Ishikawa (cell line): ENCODE measurements at regions not wholly inside any gene's neighbourhood (a gene's known extent, or its start where the extent isn't known, plus 50 kb on each side); places are given as distances from the start of the nearest gene placed in this dataset.

ENCODE experiments used
- EP300 ChIP-seq: IDR thresholded peaks from 2 replicates; pipeline ENCODE4 v1.6.1; 2012; ENCODE audit warnings: borderline replicate concordance
- TAF1 ChIP-seq: IDR thresholded peaks from 2 replicates; pipeline ENCODE4 v1.6.1; 2012; ENCODE audit warnings: low read depth, mild to moderate bottlenecking
- ZBTB7A ChIP-seq: IDR thresholded peaks from 2 replicates; pipeline ENCODE4 v1.6.1; 2012; ENCODE audit warnings: low read depth
- TF ChIP-seq, protein P1 (sequence below): IDR thresholded peaks from 2 replicates; pipeline ENCODE4 v1.6.1; 2012; ENCODE audit warnings: low read depth, mild to moderate bottlenecking
- TF ChIP-seq, protein P2 (sequence below): IDR thresholded peaks from 2 replicates; pipeline ENCODE4 v1.6.1; 2012

- TF ChIP-seq ZBTB7A (no peak), EP300 (no peak), TAF1 (no peak)
- TF ChIP-seq, protein P1, sequence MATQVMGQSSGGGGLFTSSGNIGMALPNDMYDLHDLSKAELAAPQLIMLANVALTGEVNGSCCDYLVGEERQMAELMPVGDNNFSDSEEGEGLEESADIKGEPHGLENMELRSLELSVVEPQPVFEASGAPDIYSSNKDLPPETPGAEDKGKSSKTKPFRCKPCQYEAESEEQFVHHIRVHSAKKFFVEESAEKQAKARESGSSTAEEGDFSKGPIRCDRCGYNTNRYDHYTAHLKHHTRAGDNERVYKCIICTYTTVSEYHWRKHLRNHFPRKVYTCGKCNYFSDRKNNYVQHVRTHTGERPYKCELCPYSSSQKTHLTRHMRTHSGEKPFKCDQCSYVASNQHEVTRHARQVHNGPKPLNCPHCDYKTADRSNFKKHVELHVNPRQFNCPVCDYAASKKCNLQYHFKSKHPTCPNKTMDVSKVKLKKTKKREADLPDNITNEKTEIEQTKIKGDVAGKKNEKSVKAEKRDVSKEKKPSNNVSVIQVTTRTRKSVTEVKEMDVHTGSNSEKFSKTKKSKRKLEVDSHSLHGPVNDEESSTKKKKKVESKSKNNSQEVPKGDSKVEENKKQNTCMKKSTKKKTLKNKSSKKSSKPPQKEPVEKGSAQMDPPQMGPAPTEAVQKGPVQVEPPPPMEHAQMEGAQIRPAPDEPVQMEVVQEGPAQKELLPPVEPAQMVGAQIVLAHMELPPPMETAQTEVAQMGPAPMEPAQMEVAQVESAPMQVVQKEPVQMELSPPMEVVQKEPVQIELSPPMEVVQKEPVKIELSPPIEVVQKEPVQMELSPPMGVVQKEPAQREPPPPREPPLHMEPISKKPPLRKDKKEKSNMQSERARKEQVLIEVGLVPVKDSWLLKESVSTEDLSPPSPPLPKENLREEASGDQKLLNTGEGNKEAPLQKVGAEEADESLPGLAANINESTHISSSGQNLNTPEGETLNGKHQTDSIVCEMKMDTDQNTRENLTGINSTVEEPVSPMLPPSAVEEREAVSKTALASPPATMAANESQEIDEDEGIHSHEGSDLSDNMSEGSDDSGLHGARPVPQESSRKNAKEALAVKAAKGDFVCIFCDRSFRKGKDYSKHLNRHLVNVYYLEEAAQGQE = no peak
- TF ChIP-seq, protein P2, sequence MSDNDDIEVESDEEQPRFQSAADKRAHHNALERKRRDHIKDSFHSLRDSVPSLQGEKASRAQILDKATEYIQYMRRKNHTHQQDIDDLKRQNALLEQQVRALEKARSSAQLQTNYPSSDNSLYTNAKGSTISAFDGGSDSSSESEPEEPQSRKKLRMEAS = no peak
These were observed 82.2 kb upstream of the NRSN1 start for GRCh38 chr6:24043848-24044247.
